ENCODE measurements at regions not wholly inside any gene's neighbourhood (a gene's known extent, or its start where the extent isn't known, plus 50 kb on each side); places are given as distances from the start of the nearest gene placed in this dataset.

DNA sequence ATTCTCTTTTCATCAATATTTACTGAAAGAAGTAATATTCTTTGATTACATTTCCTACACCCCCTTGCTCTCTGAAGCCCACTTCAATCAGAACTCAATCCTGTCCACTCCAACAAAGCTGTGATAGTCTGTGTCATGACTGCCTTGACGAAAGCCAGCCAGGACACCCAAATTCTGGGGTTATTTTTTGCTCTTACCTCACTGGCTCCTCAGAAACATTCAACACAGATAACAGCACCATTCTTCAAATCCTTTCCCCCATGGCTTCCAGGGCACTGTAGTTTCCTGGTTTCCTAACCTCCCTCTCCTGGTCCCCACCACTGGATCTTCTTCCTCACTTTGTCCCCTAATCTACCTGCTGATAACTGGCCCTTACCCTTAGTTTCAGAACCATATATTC lies 106.1 kb upstream of the FER start:
- no peaks in the 10 kb centered on the region for H3K9me1 ChIP-seq (replicated peaks; ENCODE audit: control insufficient read depth, extremely low read depth, insufficient read depth, low read length)
- TF ChIP-seq POLR2A (IDR thresholded peaks at IDR 0.05; ENCODE audit: low read depth, low read length) (no peak), MYC (IDR thresholded peaks at IDR 0.05; ENCODE audit: low read depth, low read length) (no peak), GATA2 (IDR thresholded peaks at IDR 0.05; ENCODE audit: insufficient read depth, insufficient read length, low read depth, low read length) (no peak), POLR2AphosphoS5 (IDR thresholded peaks at IDR 0.05; ENCODE audit: insufficient read depth, low read depth, low read length) (no peak), FOS (IDR thresholded peaks at IDR 0.05; ENCODE audit: borderline replicate concordance, insufficient read depth, low read length) (no peak), JUN (IDR thresholded peaks at IDR 0.05; ENCODE audit: borderline replicate concordance, insufficient read depth, insufficient read length, low read depth) (no peak), CTCF (IDR thresholded peaks at IDR 0.05; ENCODE audit: extremely low read depth in 1 of 2, insufficient read depth in 1 of 2, low read depth in 1 of 2, low read length in 2 of 2) (no peak), EZH2 (IDR thresholded peaks at IDR 0.05; ENCODE audit: borderline replicate concordance, low read depth, low read length, severe bottlenecking) (no peak)
- TF ChIP-seq, protein P1, sequence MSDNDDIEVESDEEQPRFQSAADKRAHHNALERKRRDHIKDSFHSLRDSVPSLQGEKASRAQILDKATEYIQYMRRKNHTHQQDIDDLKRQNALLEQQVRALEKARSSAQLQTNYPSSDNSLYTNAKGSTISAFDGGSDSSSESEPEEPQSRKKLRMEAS (IDR thresholded peaks at IDR 0.05; ENCODE audit: insufficient read depth, insufficient read length): no peak
- H4K20me1 ChIP-seq (replicated peaks; ENCODE audit: control insufficient read depth, extremely low read depth, insufficient read depth, low read length): no peaks in the 10 kb centered on the region
- FAIRE-seq (no peak), DNase-seq (ENCODE audit: low read depth, low spot score) (no peak)
- peak overlapping the region; percentile 39 for H2AFZ ChIP-seq (ENCODE audit: low read depth, low read length)
- intact Hi-C loops (cut with micrococcal nuclease) (loop anchor here (5.0 to 10.0 kb wide), 2 partner anchors 256 to 553 kb away; no protein-coding TSS in a partner anchor), dilution Hi-C loops (cut with MboI; ENCODE audit: extremely low pct_ligation_motif_present, low sequenced_read_pairs) (no loop called here)
- no peaks in the 10 kb centered on the region for H3K36me3 ChIP-seq (ENCODE audit: control insufficient read depth in 2 of 2, extremely low read depth in 1 of 2, insufficient read depth in 2 of 2, low read length in 2 of 2)
- POLR2A ChIA-PET: no interaction called here
- CTCF ChIA-PET: interaction anchor here (0.6 to 2.4 kb wide), 60 partner anchors 8 to 1984 kb away, joined by 3 to 27 read pairs (median 4); partner anchors contain the start of gene FER
- no peak overlapping the region for H3K4me2 ChIP-seq (ENCODE audit: insufficient read depth, low read length)
- no peak overlapping the region for H3K9ac ChIP-seq (replicated peaks; ENCODE audit: extremely low read depth, insufficient read depth, low read length)
- H3K9me3 ChIP-seq (replicated peaks; ENCODE audit: control insufficient read depth, insufficient read depth, low read length): no peaks in the 10 kb centered on the region
- H3K27ac ChIP-seq (ENCODE audit: insufficient read depth, low read depth, low read length): no peak overlapping the region
- BruUV-seq (replicated peaks): no TSS peak
- H3K27me3 ChIP-seq (ENCODE audit: control insufficient read depth in 2 of 2, insufficient read depth in 2 of 2, low read length in 2 of 2): no peaks in the 10 kb centered on the region
- no peak overlapping the region for H3K4me3 ChIP-seq (replicated peaks in 1 of 3; ENCODE audit: insufficient read depth in 1 of 3, low read depth in 1 of 3, low read length in 3 of 3)
- H3K4me1 ChIP-seq (ENCODE audit: control insufficient read depth, extremely low read depth, insufficient read depth, low read length): peaks cover 5% of the 10 kb centered on the region
- H3K79me2 ChIP-seq (ENCODE audit: control insufficient read depth, insufficient read depth, low read length): no peaks in the 10 kb centered on the region

All from endothelial cell of umbilical vein (primary cell).